ENCODE measurements at regions not wholly inside any gene's neighbourhood (a gene's known extent, or its start where the extent isn't known, plus 50 kb on each side); places are given as distances from the start of the nearest gene placed in this dataset.

DNA sequence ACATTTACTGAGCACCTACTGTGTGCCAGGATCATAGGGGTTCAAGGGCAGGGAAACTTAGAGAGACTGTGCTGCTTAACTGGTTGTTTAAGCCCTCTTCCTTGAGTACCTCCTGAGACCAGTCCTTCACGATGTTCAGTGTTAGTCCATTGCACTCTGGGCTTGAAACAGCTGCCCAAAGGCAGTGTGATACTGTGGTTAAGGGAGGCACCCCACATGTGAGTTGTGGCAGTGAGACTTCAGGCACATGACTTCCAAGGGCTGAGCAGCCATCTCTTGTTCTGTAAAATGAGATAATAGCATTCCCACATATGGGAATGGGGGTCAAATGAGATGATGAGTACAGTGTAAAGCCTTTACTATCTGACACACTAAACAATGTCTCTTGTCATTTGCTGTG lies 75.1 kb downstream of the LINGO1 start:
- no peak for DNase-seq

- no peak for DNase-seq
These were observed 75.6 kb downstream of the LINGO1 start for GRCh38 chr15:77557144-77557543.

DNA sequence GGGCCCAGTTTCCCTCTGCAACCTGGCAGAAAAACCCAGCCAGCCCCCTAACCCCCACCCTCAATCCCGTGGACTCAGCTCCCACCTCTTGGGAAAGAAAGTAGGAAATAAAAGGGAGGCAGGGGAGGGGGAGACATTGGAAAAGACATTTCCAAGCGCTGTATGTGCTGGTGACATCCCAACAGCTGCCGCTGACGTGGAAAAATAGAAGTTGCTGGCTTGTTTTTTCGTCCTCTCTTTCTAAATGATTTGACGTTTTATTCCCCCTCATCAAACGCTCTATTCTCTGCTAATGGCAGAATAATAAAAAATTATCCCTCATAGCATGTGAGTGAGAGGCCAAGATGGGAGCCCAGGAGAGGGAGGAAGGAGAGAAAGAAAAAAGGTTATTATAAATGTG lies 76.1 kb downstream of the LINGO1 start:
- no peak for DNase-seq

GRCh38 chr15:77555232-77555631 lies 77.5 kb downstream of the LINGO1 start:
- no peak for DNase-seq

GRCh38 chr15:77554306-77555080 lies 78.2 kb downstream of the LINGO1 start:
- DNase-seq: peak in 54 of 56 donors; percentile 30 to 95 (median 80)

DNA sequence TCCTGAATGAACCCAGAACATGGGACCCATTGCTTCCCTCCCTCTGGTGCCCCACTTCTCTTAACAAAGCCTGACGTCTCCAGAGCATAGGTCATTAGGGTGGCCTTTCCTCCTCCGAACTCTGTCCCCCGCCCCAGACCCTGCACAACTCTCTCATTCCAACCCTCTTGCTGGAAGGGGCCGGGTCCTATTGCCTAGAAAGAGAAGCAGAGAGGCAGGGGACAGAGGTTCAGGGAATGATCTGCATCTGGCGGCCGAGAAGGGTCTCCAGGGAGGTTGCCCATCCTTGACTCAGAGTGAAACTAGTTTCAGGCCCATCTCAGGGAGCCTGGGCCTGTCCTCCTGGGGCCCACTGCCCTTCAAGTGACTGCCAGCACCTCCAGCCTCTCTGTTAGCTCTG lies 79.0 kb downstream of the LINGO1 start:
- DNase-seq: no peak

- DNase-seq: no peak
These were observed 79.5 kb downstream of the LINGO1 start for GRCh38 chr15:77553257-77553656.

DNA sequence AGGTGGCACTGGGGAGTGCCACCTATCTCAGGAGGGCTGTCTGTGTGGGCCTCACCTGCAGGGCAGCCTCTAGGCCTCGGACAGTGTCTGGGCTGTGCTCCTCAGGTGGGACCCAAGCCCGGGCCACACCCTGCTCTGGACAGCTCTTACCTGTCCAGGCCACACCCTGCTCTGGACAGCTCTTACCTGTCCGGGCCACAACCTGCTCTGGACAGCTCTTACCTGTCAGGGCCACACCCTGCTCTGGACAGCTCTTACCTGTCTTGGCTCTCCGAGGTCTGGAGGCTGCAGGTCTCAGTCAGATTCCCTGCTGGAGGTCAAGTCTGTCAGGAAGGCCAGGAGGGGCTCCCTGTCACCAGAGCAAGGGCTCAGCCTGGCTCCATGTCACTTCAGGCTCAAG lies 80.6 kb downstream of the LINGO1 start:
- no peak for DNase-seq

DNA sequence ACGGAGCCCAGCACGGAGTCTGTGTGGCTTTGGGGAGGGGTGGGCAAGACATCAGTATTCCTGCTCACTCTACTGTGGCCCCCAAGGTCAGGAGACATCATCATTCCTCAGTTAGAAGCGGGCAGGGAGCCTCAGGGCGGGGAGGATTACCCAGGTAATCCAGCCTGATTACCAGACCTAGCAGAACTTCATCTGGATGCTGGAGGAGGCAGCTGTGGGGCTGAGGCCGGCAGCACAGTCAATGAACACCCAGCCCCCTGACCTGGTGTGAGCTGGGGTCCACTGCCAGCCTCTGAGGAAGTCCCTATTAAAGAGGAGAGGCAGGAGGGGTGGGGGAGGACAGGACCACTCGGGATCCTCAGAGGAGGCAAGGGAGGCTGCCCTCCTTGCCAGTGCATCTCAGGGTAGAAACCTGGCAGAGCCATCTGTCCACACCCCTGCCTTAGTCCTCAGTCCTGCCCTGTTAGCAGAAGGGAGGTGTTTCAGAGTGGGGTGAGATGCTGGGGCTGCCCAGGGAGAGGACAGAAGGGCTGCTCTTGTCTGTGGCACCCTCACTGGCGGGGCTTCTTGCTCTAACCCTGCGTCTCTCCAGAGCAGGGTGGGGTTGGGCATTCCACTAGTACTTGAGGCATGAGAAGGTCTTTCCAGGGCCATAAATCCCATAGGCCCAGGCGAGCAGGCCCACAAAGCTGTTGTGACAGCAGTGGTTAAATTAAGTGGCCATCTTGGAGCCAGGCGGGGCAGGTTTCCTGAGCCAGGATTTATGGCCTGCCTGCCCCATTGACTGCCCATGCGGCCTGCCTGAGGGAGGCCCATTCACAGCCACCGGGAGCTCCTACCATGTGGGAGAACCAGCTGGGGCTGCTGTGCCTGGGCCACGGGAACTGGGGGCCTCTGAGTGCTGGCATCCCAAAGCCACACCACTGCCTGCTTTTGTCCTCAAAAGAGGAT lies 82.1 kb downstream of the LINGO1 start:
- DNase-seq: peak in 5 of 56 donors; percentile 21 to 38 (median 34)

GRCh38 chr15:77549576-77550288 lies 83.0 kb downstream of the LINGO1 start:
- no peak for DNase-seq

GRCh38 chr15:77548589-77549557 lies 83.8 kb downstream of the LINGO1 start:
- DNase-seq: no peak

- no peak for DNase-seq
These were observed 84.7 kb downstream of the LINGO1 start for GRCh38 chr15:77547801-77548588.

DNA sequence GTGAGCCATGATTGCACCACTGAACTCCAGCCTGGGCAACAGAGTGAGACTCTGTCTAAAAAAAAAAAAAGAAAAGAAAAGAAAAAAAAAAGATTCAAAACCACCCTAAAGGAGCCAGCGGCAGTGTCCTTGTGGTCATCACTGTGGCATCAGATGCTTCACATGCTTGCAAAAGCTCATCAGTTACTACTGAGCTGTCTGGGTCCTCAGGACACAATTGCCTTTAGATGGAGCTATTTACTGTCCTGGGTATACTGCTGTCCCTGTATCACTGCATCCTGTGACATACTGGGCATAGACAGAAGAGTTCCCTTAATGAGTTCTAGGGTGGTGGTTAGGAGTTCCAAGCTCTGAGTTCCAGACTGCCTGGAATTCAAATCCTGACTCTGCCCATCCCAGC lies 85.8 kb downstream of the LINGO1 start:
- no peak for DNase-seq

- no peak for DNase-seq
These were observed 86.6 kb downstream of the LINGO1 start for GRCh38 chr15:77546050-77546501.

GRCh38 chr15:77545058-77545457 lies 87.7 kb downstream of the LINGO1 start:
- no peak for DNase-seq

GRCh38 chr15:77544162-77544561 lies 88.5 kb downstream of the LINGO1 start:
- no peak for DNase-seq

DNA sequence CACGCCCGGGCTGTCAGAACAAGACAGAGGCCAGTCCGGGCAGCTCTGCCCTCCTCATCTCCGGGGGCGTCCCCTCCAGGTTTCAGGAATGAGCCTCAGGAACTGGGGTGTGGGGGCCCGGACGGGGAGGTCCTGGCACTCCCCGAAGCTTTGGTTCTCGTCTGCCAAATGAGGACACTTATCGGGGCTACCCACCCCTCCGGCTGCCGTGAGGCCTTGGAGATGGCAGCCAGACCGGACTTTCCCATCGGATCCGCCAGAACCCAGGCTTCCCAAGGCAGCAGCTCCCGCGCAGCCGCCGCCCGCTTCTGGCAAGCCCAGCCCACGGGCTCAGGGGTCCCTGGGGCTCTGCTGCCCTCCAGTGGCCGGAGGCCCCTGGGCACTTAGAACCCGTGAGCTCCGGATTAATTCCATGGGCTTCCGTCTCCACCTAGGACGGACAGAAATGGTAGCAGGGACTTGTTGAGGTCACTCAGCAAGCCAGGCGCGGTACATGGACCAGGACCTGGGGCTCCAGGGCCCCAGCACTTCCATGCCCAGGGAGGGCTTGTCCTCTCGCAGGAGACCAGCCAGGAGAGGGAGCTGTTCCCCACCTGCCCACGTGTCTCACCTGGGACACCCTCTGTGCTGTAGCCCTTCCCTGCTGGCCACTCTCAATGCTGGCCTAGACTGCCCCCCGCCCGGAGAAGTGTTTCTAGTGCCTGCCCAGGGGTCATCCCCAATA lies 89.4 kb downstream of the LINGO1 start:
- peak in 55 of 56 donors; percentile 42 to 92 (median 76) for DNase-seq

DNA sequence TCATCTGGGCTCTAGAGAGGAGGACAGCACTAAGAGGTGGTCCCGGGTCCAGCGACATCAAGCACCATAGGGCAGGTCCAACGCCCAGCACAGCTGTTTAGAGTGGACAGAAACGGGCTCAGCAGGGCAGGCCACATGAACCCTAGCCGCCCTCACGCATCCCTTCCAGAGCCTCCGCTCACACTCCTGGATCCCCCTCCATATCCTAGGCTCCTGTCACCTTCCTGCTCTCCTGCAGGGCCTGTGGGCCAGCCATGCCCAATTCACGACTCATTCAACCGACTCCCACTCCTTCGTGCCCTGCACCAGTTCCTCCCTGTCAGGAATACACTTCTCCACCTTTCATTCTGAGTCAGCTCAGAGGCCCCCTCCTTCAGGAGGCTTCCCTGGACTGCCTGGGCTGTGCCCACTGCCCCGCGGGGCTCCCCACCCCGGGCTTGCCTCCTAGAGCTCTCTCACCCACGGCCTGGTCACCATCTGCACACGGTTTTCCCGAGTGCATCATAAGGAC lies 90.2 kb downstream of the LINGO1 start:
- no peak for DNase-seq
